Loucy (cell line): ENCODE measurements at regions not wholly inside any gene's neighbourhood (a gene's known extent, or its start where the extent isn't known, plus 50 kb on each side); places are given as distances from the start of the nearest gene placed in this dataset.

Source experiments
- CTCF ChIP-seq: fragments of 200-600 bp; sonication (generic); conservative IDR thresholded peaks from 2 replicates; pipeline ENCODE4 v1.5.1; 2014; ENCODE audit warnings: mild to moderate bottlenecking, antibody characterized with exemption, low read length
- EZH2phosphoT487 ChIP-seq: fragments of 200-600 bp; IDR thresholded peaks from 2 replicates; pipeline ENCODE4 v1.6.1; 2018; ENCODE audit warnings: antibody characterized with exemption, mild to moderate bottlenecking, moderate library complexity, borderline replicate concordance

- no peak for TF ChIP-seq EZH2phosphoT487
- no peak for TF ChIP-seq CTCF
These were observed 422.3 kb upstream of the AKR1E2 start for GRCh38 chr10:4403638-4404252.
